Stimulated activated memory B cell treated with anti-CD40 and anti-IgM and Interleukin-4, amounts not matched to agents 10 μg/mL and 1 μg/mL and 100 μg/mL, for 72 hours (primary cell): ENCODE measurements at regions not wholly inside any gene's neighbourhood (a gene's known extent, or its start where the extent isn't known, plus 50 kb on each side); places are given as distances from the start of the nearest gene placed in this dataset.

Source experiments
- ATAC-seq: fragments of 150-1000 bp; cut with Tn5 transposase; 2 replicates; pipeline ENCODE4 v1.10.0; 2021
- H3K27ac Mint-ChIP-seq: one replicate; pipeline ENCODE4 v1.8.0; 2022; ENCODE audit warnings: mild to moderate bottlenecking, mixed read lengths
- H3K27me3 Mint-ChIP-seq: one replicate; pipeline ENCODE4 v1.8.0; 2022; ENCODE audit warnings: mixed read lengths
- H3K36me3 Mint-ChIP-seq: one replicate; pipeline ENCODE4 v1.8.0; 2022; ENCODE audit warnings: mixed read lengths
- H3K4me1 Mint-ChIP-seq: one replicate; pipeline ENCODE4 v1.8.0; 2022; ENCODE audit warnings: mixed read lengths
- H3K4me3 Mint-ChIP-seq: one replicate; pipeline ENCODE4 v1.8.0; 2022; ENCODE audit warnings: mild to moderate bottlenecking, moderate library complexity, mixed read lengths
- H3K9me3 Mint-ChIP-seq: one replicate; pipeline ENCODE4 v1.8.0; 2022; ENCODE audit warnings: mixed read lengths

DNA sequence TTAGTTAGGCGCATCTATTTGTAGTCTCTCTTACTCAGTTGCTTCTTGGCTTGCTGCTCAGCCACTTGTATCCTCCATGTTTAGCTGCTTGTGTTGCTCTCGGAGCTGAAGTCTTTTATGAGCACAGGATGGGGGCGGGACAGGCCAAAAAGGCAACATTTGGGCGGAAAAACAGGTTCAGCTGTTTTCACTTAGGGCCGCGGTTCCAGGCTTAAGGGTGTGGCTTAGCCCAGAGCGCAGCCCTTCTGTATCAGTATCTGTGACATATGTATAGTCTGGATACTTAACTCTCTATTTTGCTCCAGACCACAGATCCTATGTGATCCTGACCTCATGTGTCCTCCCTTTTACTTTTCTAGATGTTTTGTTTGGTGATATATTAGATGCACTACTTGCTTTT is 763.5 kb downstream of the SUCLG1 start:
- Mint-ChIP-seq H3K36me3 (no peaks in the 10 kb centered on the region), H3K9me3 (peaks cover 6% of the 10 kb centered on the region), H3K27me3 (no peaks in the 10 kb centered on the region), H3K4me3 (no peak overlapping the region), H3K4me1 (no peaks in the 10 kb centered on the region), H3K27ac (no peak overlapping the region)
- ATAC-seq: no peak

DNA sequence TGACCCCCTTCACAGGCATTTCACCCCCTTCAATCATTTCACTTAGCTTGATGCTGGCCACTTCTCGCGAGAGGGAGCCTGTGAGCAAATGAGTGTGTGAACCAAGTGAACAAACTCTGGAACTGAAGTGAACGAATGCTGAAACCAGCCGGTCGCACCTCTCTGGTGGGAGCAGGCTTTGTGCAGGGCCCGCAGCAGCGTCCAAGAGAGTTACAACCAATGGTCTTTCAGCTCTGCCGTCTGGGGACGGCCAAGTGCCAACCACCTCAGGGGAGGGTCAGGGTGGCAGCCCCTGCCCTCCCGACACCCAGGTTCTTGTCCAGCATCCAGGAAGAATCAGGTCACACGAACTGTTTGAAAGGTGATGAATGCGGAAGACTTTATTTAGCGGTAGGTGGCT is 764.0 kb downstream of the SUCLG1 start:
- H3K27me3 Mint-ChIP-seq: no peaks in the 10 kb centered on the region
- no peak overlapping the region for H3K4me3 Mint-ChIP-seq
- no peaks in the 10 kb centered on the region for H3K36me3 Mint-ChIP-seq
- ATAC-seq: no peak
- H3K9me3 Mint-ChIP-seq: peaks cover 6% of the 10 kb centered on the region
- H3K27ac Mint-ChIP-seq: no peak overlapping the region
- no peaks in the 10 kb centered on the region for H3K4me1 Mint-ChIP-seq

DNA sequence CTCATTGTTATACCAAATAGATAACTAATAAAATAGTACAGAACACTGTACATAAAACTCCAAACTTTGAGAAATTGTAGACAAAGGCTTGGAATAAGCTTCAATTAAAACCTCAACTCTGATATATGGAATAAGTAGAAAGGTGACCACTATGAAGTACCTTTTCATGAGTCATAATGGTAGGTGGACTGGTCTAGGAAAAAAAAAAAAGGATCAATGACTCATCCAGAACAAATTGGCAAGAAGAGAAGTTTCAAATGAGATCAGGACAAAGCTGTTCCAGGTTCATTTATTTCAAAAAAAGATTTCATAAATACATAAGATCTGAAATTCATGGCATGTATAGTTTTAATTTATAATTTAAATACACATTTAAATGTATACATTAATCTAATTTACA is 769.7 kb downstream of the SUCLG1 start:
- H3K36me3 Mint-ChIP-seq: no peaks in the 10 kb centered on the region
- no peaks in the 10 kb centered on the region for H3K4me1 Mint-ChIP-seq
- H3K9me3 Mint-ChIP-seq: peaks cover 2% of the 10 kb centered on the region
- H3K4me3 Mint-ChIP-seq: no peak overlapping the region
- no peak for ATAC-seq
- no peak overlapping the region for H3K27ac Mint-ChIP-seq
- H3K27me3 Mint-ChIP-seq: no peaks in the 10 kb centered on the region

DNA sequence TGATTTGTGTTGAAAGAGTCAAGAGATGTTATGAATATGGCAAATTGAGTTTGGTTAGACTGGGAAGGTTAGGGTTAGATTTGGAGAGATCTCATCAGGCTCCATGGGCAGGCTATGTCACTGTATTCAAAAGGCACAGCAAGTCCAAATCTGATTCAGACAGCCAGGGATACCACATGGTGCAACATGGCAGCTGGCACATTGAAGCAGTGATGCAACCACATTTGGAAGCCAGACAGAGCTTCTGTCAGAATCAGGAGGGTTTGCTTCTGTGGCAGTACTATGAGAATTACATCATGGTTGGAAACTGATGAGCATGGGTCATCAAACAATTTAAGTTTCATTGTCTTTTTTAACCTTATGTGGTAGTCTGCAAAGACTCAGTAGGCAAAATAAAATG is 772.2 kb downstream of the SUCLG1 start:
- Mint-ChIP-seq H3K36me3 (no peaks in the 10 kb centered on the region), H3K4me1 (no peaks in the 10 kb centered on the region), H3K9me3 (peaks cover 2% of the 10 kb centered on the region), H3K27me3 (no peaks in the 10 kb centered on the region), H3K4me3 (no peak overlapping the region), H3K27ac (no peak overlapping the region)
- ATAC-seq: no peak

DNA sequence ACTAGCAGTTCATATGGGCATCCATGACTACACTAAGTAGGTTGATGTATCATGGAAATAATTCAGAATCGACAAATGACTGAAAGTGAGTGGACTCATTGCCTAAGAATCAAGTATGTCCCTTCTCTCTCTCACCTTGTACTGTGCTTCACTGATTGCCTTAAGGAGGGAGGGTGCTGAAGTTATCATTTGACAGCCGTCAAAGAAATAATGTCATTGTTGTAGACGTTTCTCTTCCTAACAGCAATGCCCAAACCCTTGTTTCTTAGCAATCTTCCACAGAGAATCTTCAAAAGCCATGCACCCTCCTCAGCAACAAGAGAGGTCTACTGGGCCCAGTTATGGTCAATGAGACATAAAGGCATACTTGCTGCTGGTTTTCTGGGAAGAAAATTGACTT is 785.0 kb downstream of the SUCLG1 start:
- Mint-ChIP-seq H3K9me3 (peaks cover 10% of the 10 kb centered on the region), H3K36me3 (no peaks in the 10 kb centered on the region), H3K27ac (no peak overlapping the region), H3K4me1 (no peaks in the 10 kb centered on the region), H3K27me3 (no peaks in the 10 kb centered on the region), H3K4me3 (no peak overlapping the region)
- ATAC-seq: no peak

DNA sequence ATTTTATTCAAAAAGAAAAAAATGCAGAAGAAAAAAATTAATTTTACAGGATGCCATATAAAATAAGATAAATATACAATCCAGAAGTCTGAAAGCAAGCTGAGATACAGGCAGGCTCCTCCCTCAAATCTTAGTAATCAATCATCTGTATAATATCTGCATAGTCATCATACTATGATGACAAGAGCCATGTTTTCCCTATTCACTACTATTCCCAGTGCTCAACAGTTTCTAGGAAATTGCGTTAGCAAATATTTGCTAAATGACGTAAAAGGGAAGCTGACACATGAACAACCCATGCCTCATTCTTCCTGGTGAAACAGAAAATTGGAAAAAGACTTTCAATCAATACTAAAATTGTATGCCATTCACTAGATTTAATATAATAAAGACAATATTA is 793.2 kb downstream of the SUCLG1 start:
- Mint-ChIP-seq H3K4me3 (no peak overlapping the region), H3K27ac (no peak overlapping the region), H3K27me3 (no peaks in the 10 kb centered on the region), H3K9me3 (peaks cover 8% of the 10 kb centered on the region), H3K36me3 (no peaks in the 10 kb centered on the region), H3K4me1 (no peaks in the 10 kb centered on the region)
- no peak for ATAC-seq

DNA sequence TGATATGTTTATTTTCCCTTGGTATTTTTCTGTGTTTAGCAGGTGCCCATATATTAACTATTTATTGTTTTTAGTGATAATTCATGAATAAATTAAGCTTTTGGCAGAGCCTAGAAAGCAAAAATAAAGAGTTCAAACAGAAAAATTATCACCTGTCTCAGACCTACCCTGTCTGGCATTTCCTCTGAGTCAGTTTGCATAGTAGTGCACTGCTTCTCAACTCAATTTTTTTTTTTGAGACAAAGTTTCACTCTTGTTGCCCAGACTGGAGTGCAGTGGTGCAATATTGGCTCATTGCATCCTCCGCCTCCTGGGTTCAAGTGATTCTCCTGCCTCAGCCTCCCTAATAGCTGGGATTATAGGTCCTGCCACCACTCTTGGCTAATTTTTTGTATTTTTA is 793.9 kb downstream of the SUCLG1 start:
- no peaks in the 10 kb centered on the region for H3K4me1 Mint-ChIP-seq
- no peak for ATAC-seq
- no peaks in the 10 kb centered on the region for H3K27me3 Mint-ChIP-seq
- no peaks in the 10 kb centered on the region for H3K36me3 Mint-ChIP-seq
- H3K9me3 Mint-ChIP-seq: peaks cover 8% of the 10 kb centered on the region
- no peak overlapping the region for H3K4me3 Mint-ChIP-seq
- no peak overlapping the region for H3K27ac Mint-ChIP-seq

DNA sequence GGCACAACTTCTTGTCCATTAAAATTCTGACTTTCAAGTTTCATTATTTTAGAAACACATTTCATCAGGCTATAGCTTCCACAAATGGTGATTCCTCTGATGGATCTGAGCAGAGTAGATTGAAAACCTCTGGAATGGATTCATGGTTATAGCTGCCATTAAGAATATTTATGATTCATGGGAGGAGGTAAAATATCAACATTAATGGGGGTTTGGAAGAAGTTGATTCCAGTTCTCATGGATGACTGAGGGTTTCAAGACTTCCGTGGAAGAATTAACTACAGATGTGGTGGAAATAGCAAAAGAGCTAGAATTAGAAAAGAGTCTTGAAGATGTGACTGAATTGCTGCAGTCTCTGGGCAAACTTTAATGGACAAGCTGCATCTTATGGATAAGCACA is 797.4 kb downstream of the SUCLG1 start:
- no peaks in the 10 kb centered on the region for H3K4me1 Mint-ChIP-seq
- no peak for ATAC-seq
- no peaks in the 10 kb centered on the region for H3K36me3 Mint-ChIP-seq
- H3K27ac Mint-ChIP-seq: no peak overlapping the region
- H3K27me3 Mint-ChIP-seq: no peaks in the 10 kb centered on the region
- no peak overlapping the region for H3K4me3 Mint-ChIP-seq
- peaks cover 8% of the 10 kb centered on the region for H3K9me3 Mint-ChIP-seq

DNA sequence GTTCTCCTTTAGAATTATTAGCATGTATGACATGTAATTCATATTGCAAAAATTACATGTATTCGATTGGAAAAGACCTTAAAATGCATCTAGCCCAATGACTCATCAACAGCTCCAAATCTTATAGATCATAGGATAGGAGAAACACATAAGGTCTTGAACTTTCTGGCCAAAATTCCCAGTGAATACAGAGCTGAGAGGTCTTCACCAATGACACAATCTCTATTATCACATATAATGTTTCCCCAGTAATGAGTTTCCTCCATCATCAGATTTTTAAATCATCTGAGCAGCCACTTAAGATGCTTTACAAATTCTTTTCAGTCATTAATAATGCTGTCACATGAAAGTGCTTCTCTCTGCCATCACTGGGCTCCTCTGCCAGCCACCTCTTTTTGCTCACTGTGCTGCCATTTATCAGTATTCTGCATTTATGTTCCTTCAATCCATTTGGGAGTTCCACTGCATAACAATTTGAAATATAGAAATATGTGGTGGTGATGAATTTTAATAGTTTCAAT is 804.9 kb downstream of the SUCLG1 start:
- ATAC-seq: no peak
- H3K4me1 Mint-ChIP-seq: no peaks in the 10 kb centered on the region
- H3K27me3 Mint-ChIP-seq: no peaks in the 10 kb centered on the region
- no peaks in the 10 kb centered on the region for H3K36me3 Mint-ChIP-seq
- H3K27ac Mint-ChIP-seq: no peak overlapping the region
- H3K9me3 Mint-ChIP-seq: peaks cover 4% of the 10 kb centered on the region
- no peak overlapping the region for H3K4me3 Mint-ChIP-seq

DNA sequence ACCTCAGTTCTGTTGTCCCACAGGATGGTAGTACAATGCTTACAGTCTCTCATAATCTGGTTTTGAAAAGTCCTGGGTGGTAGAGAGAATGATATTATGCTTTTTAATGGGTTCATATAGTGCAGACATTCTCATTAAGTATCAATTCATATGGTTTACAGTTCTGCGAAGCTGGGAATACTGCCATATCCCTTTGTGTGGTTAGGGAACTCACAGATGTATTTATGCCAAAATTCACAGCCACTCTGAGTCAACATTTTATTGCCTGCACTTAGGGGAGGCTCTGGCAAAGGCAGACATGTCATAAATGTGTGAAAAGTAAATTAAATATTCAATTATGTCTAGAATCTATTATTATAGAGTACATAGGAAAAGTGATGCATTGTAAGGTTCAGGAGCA is 808.2 kb downstream of the SUCLG1 start:
- Mint-ChIP-seq H3K27ac (no peak overlapping the region), H3K9me3 (peaks cover 4% of the 10 kb centered on the region), H3K27me3 (no peaks in the 10 kb centered on the region), H3K4me1 (no peaks in the 10 kb centered on the region), H3K4me3 (no peak overlapping the region), H3K36me3 (no peaks in the 10 kb centered on the region)
- no peak for ATAC-seq

DNA sequence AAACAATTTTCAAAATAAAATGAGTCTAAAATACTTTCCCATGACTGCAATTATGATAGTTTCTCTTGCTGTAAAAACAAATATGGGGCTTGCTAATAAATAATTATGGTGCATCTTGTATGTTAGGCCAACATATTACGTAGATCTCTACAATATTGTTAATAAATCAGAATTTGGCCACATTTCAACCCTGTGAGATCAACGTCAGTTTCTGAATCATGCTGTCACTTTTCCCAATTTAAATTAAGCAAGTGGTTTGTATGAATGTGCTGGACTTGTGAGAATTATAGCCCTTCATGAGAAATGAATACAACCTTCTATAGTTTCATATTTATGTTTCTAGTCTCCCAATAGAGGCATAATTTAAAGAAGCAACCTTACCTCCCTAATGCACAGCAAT is 808.9 kb downstream of the SUCLG1 start:
- no peak for ATAC-seq
- Mint-ChIP-seq H3K27me3 (no peaks in the 10 kb centered on the region), H3K4me1 (no peaks in the 10 kb centered on the region), H3K36me3 (no peaks in the 10 kb centered on the region), H3K9me3 (peaks cover 4% of the 10 kb centered on the region), H3K4me3 (no peak overlapping the region), H3K27ac (no peak overlapping the region)

DNA sequence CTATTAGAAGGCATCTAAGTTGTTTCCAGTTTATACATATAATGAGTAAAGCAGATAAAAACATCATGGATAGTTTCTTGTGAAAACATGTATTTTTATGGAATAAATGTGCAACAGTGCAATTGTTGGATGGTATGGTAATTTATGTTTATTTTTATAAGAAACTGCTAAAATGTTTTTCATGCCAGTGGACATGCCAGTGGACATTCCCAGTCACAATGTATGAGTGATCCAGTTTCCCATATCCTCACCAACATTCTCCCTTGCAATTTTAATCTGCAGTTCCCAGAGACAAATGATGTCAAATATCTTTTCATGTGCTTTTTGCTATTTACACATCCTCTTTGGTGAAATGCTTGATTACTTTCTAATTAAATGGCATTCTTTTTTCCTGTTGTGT is 818.6 kb downstream of the SUCLG1 start:
- no peaks in the 10 kb centered on the region for H3K4me1 Mint-ChIP-seq
- H3K9me3 Mint-ChIP-seq: peaks cover 9% of the 10 kb centered on the region
- ATAC-seq: no peak
- no peak overlapping the region for H3K27ac Mint-ChIP-seq
- no peaks in the 10 kb centered on the region for H3K27me3 Mint-ChIP-seq
- H3K36me3 Mint-ChIP-seq: no peaks in the 10 kb centered on the region
- H3K4me3 Mint-ChIP-seq: no peak overlapping the region

DNA sequence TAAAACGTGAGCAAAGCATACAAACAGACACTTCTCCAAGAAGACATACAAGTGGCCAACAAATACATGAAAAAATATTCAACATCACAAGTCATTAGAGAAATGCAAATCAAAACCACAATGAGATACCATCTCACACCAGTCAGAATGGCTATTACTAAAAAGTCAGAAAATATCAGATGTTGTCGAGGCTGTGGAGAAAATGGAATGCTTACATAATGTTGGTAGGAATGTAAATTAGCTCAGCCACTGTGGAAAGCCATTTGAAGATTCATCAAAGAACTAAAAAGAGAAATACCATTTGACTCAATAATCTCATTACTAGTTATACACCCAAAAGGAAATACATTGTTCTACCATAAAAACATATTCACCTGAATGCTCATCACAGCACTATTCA is 825.7 kb downstream of the SUCLG1 start:
- no peak for ATAC-seq
- no peaks in the 10 kb centered on the region for H3K27me3 Mint-ChIP-seq
- H3K4me1 Mint-ChIP-seq: no peaks in the 10 kb centered on the region
- peaks cover 15% of the 10 kb centered on the region for H3K9me3 Mint-ChIP-seq
- no peaks in the 10 kb centered on the region for H3K36me3 Mint-ChIP-seq
- H3K27ac Mint-ChIP-seq: no peak overlapping the region
- H3K4me3 Mint-ChIP-seq: no peak overlapping the region

DNA sequence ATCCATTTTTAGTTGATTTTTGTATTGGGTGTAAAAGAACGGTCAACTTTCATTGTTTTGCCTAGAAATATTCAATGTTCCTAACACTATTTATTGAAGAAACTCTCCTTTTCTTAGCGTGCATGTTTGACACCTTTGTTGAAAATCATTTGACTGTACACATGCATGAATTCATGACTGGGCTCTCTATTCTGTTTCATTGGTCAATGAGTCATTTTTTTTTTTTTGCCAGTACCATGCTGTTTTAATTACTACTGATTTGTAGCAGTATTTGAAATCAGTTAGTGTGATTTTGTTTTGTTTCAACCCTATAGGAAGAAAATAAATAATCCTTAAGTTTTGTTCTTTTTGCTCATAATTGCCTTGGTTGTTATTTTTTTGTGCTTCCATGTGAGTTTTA is 828.7 kb downstream of the SUCLG1 start:
- Mint-ChIP-seq H3K9me3 (peaks cover 14% of the 10 kb centered on the region), H3K36me3 (no peaks in the 10 kb centered on the region), H3K4me1 (no peaks in the 10 kb centered on the region), H3K27ac (no peak overlapping the region), H3K4me3 (no peak overlapping the region), H3K27me3 (no peaks in the 10 kb centered on the region)
- ATAC-seq: no peak

DNA sequence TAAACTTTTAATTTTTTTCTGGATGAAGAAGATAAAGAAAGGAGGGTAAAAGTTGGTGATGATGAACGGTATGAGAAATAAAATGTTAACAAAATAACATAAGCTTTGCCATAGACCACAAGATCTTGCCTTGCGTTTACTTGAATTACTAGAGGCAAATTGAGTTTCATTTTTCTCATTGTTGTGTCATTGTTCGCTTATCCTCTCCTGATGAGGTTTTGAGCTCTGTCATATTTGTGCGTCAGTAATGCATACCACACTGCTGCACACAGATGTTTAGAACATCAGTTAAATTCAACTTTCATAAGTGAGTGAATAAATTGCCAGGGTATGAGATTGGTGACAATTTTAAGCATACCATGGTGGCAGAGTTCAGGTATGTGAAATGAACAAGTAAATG is 843.6 kb downstream of the SUCLG1 start:
- no peaks in the 10 kb centered on the region for H3K4me1 Mint-ChIP-seq
- no peaks in the 10 kb centered on the region for H3K27me3 Mint-ChIP-seq
- peaks cover 7% of the 10 kb centered on the region for H3K9me3 Mint-ChIP-seq
- no peaks in the 10 kb centered on the region for H3K36me3 Mint-ChIP-seq
- no peak for ATAC-seq
- no peak overlapping the region for H3K27ac Mint-ChIP-seq
- H3K4me3 Mint-ChIP-seq: no peak overlapping the region

DNA sequence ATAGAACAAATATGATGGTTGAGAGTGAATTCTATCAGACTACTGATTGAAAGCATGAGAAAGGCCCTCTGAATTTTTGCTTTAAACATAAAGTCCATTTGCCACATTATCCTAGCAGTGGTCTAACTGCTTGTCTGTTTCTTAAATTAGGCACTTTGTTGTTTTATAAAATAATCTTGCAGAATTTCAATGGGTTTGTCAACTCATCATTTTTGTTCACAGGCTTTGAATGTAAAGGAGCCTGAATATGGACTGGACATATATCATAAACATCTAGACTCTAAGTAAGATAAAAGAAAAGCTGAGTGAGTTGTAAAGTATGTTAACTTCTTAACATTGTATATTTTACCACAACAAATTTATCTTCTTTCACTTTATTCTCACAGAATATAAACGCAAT is 845.9 kb downstream of the SUCLG1 start:
- H3K36me3 Mint-ChIP-seq: no peaks in the 10 kb centered on the region
- H3K9me3 Mint-ChIP-seq: peaks cover 15% of the 10 kb centered on the region
- H3K27me3 Mint-ChIP-seq: no peaks in the 10 kb centered on the region
- ATAC-seq: no peak
- H3K4me1 Mint-ChIP-seq: no peaks in the 10 kb centered on the region
- no peak overlapping the region for H3K4me3 Mint-ChIP-seq
- no peak overlapping the region for H3K27ac Mint-ChIP-seq

DNA sequence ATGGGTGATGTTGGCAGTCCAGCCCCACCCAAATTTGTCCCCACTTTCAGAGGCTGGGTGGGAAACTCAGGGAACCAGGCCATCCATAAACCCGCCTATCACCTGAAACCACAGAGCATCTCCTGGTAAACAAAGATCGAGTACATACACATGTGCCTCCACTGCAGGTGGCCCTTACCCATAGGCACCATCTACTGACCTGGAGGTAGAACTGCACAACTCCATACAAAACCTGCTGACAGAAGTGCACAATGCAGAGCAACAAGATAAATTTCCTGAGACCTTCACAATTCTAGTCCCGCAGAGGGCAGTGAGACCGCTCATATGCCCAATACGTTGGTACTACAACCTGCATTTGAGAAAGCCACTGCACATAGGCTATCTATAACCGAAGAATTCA is 856.3 kb downstream of the SUCLG1 start:
- H3K9me3 Mint-ChIP-seq: peaks cover 16% of the 10 kb centered on the region
- no peaks in the 10 kb centered on the region for H3K4me1 Mint-ChIP-seq
- H3K27ac Mint-ChIP-seq: no peak overlapping the region
- no peaks in the 10 kb centered on the region for H3K36me3 Mint-ChIP-seq
- no peak overlapping the region for H3K4me3 Mint-ChIP-seq
- H3K27me3 Mint-ChIP-seq: no peaks in the 10 kb centered on the region
- no peak for ATAC-seq
